ENCODE measurements at regions not wholly inside any gene's neighbourhood (a gene's known extent, or its start where the extent isn't known, plus 50 kb on each side); places are given as distances from the start of the nearest gene placed in this dataset.

DNA sequence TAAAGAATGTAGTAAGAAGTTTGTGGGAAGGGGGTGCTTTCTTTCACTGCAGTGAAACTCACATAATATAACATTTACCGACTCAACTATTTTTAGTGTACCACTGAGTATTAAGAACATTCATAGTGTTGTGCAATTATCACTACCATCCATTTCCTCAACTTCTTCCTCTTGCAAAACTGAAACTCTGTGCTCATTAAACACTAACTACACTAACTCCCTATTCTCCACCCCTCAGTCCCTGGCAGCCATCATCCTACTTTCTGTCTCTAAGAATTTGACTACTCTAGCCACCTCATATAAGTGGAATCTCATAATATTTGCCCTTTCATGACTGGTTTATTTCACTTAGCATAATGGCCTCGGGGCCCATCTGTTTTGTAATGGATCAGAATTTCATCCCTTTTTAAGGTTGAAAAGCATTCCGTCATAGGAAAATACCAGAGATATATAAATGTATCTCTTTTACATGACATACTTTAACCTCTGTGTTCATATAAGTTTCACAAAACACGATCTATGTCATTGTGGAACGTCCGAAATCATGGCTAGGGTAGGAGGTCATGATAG, 56.3 kb upstream of the DIRAS2 start:
- TF ChIP-seq, protein P1, sequence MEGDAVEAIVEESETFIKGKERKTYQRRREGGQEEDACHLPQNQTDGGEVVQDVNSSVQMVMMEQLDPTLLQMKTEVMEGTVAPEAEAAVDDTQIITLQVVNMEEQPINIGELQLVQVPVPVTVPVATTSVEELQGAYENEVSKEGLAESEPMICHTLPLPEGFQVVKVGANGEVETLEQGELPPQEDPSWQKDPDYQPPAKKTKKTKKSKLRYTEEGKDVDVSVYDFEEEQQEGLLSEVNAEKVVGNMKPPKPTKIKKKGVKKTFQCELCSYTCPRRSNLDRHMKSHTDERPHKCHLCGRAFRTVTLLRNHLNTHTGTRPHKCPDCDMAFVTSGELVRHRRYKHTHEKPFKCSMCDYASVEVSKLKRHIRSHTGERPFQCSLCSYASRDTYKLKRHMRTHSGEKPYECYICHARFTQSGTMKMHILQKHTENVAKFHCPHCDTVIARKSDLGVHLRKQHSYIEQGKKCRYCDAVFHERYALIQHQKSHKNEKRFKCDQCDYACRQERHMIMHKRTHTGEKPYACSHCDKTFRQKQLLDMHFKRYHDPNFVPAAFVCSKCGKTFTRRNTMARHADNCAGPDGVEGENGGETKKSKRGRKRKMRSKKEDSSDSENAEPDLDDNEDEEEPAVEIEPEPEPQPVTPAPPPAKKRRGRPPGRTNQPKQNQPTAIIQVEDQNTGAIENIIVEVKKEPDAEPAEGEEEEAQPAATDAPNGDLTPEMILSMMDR (conservative IDR thresholded peaks at IDR 0.05), result no peak
- no peak for TF ChIP-seq EZH2 (IDR thresholded peaks at IDR 0.05; ENCODE audit: low read depth)
